Heart right ventricle (tissue), 16 donors: ENCODE measurements at regions not wholly inside any gene's neighbourhood (a gene's known extent, or its start where the extent isn't known, plus 50 kb on each side); places are given as distances from the start of the nearest gene placed in this dataset.

ENCODE experiments used
- ATAC-seq, 8 donors: fragments of 200-7000 bp; cut with Tn5 transposase; one replicate each; pipeline ENCODE4 v1.9.1; 2020; ENCODE audit warnings: mild to moderate bottlenecking in 8 of 8, moderate library complexity in 8 of 8, moderate number of reproducible peaks in 1 of 8
- DNase-seq, 2 donors: peaks; one replicate each; pipeline ENCODE4 v3.0.0-alpha.2; 2020
- H3K27ac ChIP-seq, 10 donors: fragments of 200-600 bp; sonication (generic) in 2 of 10; one replicate each; pipeline versions ENCODE4 v1.5.0 to v1.8.0; 2020 to 2022; ENCODE audit warnings: mild to moderate bottlenecking in 3 of 10
- H3K27me3 ChIP-seq, 7 donors: fragments of 200-600 bp; one replicate each; pipeline ENCODE4 v1.8.0; 2021 to 2022; ENCODE audit warnings: mild to moderate bottlenecking in 2 of 7
- H3K36me3 ChIP-seq, 9 donors: fragments of 200-600 bp; sonication (generic) in 1 of 9; one replicate each; pipeline versions ENCODE4 v1.5.0 to v1.8.0; 2020 to 2022; ENCODE audit warnings: mild to moderate bottlenecking in 2 of 9
- H3K4me1 ChIP-seq, 9 donors: fragments of 200-600 bp; sonication (generic) in 1 of 9; one replicate each; pipeline versions ENCODE4 v1.5.0 to v1.8.0; 2020 to 2022; ENCODE audit warnings: mild to moderate bottlenecking in 4 of 9
- H3K4me3 ChIP-seq, 10 donors: fragments of 200-600 bp; sonication (generic) in 2 of 10; one replicate each; pipeline versions ENCODE4 v1.5.0 to v1.8.0; 2020 to 2022; ENCODE audit warnings: mild to moderate bottlenecking in 7 of 10, moderate library complexity in 2 of 10
- H3K9me3 ChIP-seq, 11 donors: fragments of 200-600 bp in 10 of 11; sonication (generic) in 2 of 11; one replicate each; pipeline versions ENCODE4 v1.5.0 to v1.8.0; 2013 to 2022; ENCODE audit warnings: mild to moderate bottlenecking in 2 of 11, control low read depth in 1 of 11, moderate library complexity in 1 of 11
- CTCF ChIP-seq, 9 donors: fragments of 200-600 bp; sonication (generic) in 2 of 9; IDR thresholded peaks; one replicate each; pipeline versions ENCODE4 v1.5.0 to v1.8.0; 2021 to 2022; ENCODE audit warnings: antibody characterized with exemption in 9 of 9, mild to moderate bottlenecking in 5 of 9, moderate library complexity in 1 of 9
- WGBS, 2 donors: extraction: QIAGEN DNeasy Blood & Tissue Kit; methylation state at CpG; one replicate each; pipeline ENCODE4 v1.1.7; 2013; ENCODE audit warnings: inconsistent platforms in 1 of 2; 5-methylcytosine and 5-hydroxymethylcytosine counted together
- intact Hi-C, 10 donors: fragments of 100-400 bp; cut with DNase I; formaldehyde crosslinking; loops; one replicate each; pipeline versions ENCODE4 v1.11.1 to v1.14.2; 2022
- donor health status: Arrhythmogenic right ventricular cardiomyopathy.
- donor health status: ischemic (EF 13 %, LVEDD 7.1; RV severe dilation, severe dysfunction).
- donor health status: healthy with polysubstance abuse.
- donor health status: DM: no; HTN: yes; CAD: no.
- donor health status: DM: no; HTN: no; CAD: no.
- donor health status: ischemic (EF 25% LVEDD 6.9; RV normal size, moderate dysfunction).
- donor health status: ischemic (EF 25% LVEDD 5.7; RV mildly dilated, moderate dysfunction).
- donor health status: healthy.
- donor health status: DM: yes; HTN: yes; CAD: no.
- donor health status: Ischemic cardiomyopathy.
- donor health status: ischemic (EF 35%, LVEDD 5.7; RV mildly dilated, moderate dysfunction).
- donor health status: nonischemic (EF 11% LVEDD 7.7; RV severe dilation, severe dysfunction).
- donor health status: DM: yes; HTN: yes; CAD: no.
- donor health status: PGD.
- donor health status: ischemic (EF 29% LVEDD 5.4; RV normal size, mild dysfunction).
- donor health status: nonischemic (EF 23%, LVEDD 6.1; RV moderate dilation, normal function).

DNA sequence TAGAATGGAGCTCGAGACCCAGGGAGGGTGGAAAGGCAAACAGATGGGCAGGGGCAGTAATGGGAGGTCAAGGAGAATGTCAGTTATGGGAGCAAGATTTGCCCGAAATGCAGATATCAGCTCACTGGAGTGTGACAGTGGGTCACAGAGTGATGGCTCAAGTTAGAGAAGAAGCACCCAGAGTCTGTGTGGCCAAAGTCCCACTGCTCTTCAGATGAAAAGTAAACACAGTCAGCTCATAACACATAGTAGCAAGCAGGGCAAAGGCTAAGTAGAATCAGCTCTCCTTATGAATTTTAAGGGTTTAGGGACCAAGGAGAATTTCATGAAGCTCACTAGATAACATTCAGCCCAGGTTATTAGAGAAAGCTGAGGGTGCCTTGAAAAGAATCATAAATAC lies 264.9 kb upstream of the MON1B start:
- no peak overlapping the region for H3K27ac ChIP-seq
- DNase-seq (no peak), ATAC-seq (no peak)
- H3K36me3 ChIP-seq: no peaks in the 10 kb centered on the region
- WGBS, 2 donors: 67 to 76% methylated on average over 2 of the region's 2 CpGs
- no peak overlapping the region for H3K4me3 ChIP-seq
- H3K9me3 ChIP-seq: peaks cover 0 to 6% (median 0%) of the 10 kb centered on the region in 11 donors
- intact Hi-C loops: loop anchor here in 1 of 10 donors (10.0 kb wide), 1 partner anchor 59 kb away; no protein-coding TSS in a partner anchor
- TF ChIP-seq CTCF (IDR thresholded peaks at IDR 0.05): no peak
- H3K27me3 ChIP-seq: no peaks in the 10 kb centered on the region
- H3K4me1 ChIP-seq: no peaks in the 10 kb centered on the region

GRCh38 chr16:76926595-76926994 lies 264.4 kb upstream of the MON1B start:
- Histone ChIP-seq H3K36me3 (no peaks in the 10 kb centered on the region), H3K4me3 (no peak overlapping the region), H3K9me3 (peaks cover 0 to 6% (median 0%) of the 10 kb centered on the region in 11 donors), H3K4me1 (no peaks in the 10 kb centered on the region), H3K27ac (no peak overlapping the region), H3K27me3 (no peaks in the 10 kb centered on the region)
- ATAC-seq: peak in 4 of 8 donors; percentile 48 to 73 (median 62)
- TF ChIP-seq CTCF (IDR thresholded peaks at IDR 0.05): no peak
- DNase-seq: peak in 1 of 2 donors; percentile 4
- intact Hi-C loops: loop anchor here in 1 of 10 donors (10.0 kb wide), 1 partner anchor 58 kb away; no protein-coding TSS in a partner anchor
- 31% methylated on average over 1 of the region's 1 CpG for WGBS, 2 donors

- WGBS, 2 donors: 59 to 74% methylated on average over 1 of the region's 1 CpG
- H3K27ac ChIP-seq: no peak overlapping the region
- TF ChIP-seq CTCF (IDR thresholded peaks at IDR 0.05): no peak
- ATAC-seq: no peak
- intact Hi-C loops: no loop called here
- no peaks in the 10 kb centered on the region for H3K27me3 ChIP-seq
- no peaks in the 10 kb centered on the region for H3K36me3 ChIP-seq
- DNase-seq: no peak
- H3K4me1 ChIP-seq: peaks cover 0 to 5% (median 0%) of the 10 kb centered on the region in 9 donors
- no peaks in the 10 kb centered on the region for H3K9me3 ChIP-seq
- H3K4me3 ChIP-seq: no peak overlapping the region
Measured at GRCh38 chr16:76931186-76931585, 259.8 kb upstream of the MON1B start.

DNA sequence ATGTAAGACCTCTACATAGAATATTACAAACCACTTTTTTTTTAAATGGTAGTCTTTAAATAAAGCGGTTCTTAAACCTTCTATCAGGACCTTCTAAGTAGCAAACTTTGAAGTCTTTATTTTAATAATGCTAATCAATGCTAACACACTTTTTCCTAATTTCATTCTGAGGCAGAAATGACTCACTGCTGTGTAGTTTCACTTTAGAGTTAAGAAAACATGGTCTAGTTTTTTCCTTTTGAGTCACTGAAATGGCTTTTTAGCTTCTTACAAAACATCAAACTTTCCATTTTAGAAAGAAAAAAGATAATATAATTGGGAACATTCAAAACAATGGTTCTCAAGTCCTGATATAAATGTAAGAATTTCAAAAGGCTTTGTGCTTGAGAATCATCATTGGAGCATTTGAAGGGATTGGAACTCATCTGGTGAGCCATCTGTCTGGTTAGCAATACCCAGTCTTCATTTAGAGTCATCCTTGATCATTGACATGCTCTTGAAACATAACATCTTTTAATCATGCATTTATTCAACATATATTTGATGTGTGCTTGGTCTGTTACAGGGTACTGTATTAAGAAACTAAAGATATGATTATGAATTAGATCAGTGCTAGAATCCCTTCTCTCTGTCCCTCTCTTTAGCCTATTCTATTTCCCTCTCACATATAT lies 258.3 kb upstream of the MON1B start:
- no peaks in the 10 kb centered on the region for H3K36me3 ChIP-seq
- H3K9me3 ChIP-seq: no peaks in the 10 kb centered on the region
- no peak overlapping the region for H3K27ac ChIP-seq
- 83 to 88% methylated on average over 1 of the region's 1 CpG for WGBS, 2 donors
- ATAC-seq (no peak), DNase-seq (no peak)
- no peak for TF ChIP-seq CTCF (IDR thresholded peaks at IDR 0.05)
- peaks cover 0 to 5% (median 0%) of the 10 kb centered on the region in 9 donors for H3K4me1 ChIP-seq
- H3K27me3 ChIP-seq: no peaks in the 10 kb centered on the region
- no peak overlapping the region for H3K4me3 ChIP-seq
- intact Hi-C loops: no loop called here
